C4-2B (cell line): ENCODE measurements at regions not wholly inside any gene's neighbourhood (a gene's known extent, or its start where the extent isn't known, plus 50 kb on each side); places are given as distances from the start of the nearest gene placed in this dataset.
"Not testable (repeated sequence)": the region's sequence is repeated elsewhere in the genome, so short reads cannot be mapped to it uniquely, and the experiment has no call there.

Experiments used
- H3K27ac ChIP-seq: fragments of 450-650 bp; 2 replicates; pipeline ENCODE4 v1.5.1; 2017

GRCh38 chr16:18263046-18263445, 73.5 kb downstream of the NPIPA8 start:
- not testable (repeated sequence) for H3K27ac ChIP-seq

DNA sequence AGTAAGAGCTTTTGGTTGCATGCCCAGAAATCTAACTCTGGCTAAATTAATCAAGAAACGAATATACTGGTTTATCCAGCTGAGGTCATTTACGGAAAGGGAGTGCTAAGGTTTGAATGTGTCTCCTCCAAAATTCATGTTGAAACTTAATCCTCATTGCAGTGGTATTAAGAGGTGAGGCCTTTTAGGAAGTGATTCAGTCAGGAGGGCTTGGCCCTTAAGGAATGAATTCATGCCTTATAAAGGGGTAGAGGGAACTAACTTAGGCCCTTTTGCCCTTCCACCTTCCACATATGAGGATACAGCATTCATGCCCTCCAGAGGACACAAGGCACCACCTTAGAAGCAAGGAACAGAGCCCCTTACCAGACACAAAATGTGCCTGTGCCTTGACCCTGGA, 74.7 kb downstream of the NPIPA8 start:
- H3K27ac ChIP-seq: not testable (repeated sequence)

- H3K27ac ChIP-seq: not testable (repeated sequence)
These were observed 76.9 kb downstream of the NPIPA8 start for GRCh38 chr16:18259496-18260176.

- not testable (repeated sequence) for H3K27ac ChIP-seq
These were observed 83.6 kb downstream of the NPIPA8 start for GRCh38 chr16:18252943-18253342.

GRCh38 chr16:18230505-18230904, 106.0 kb downstream of the NPIPA8 start:
- H3K27ac ChIP-seq: not testable (repeated sequence)

DNA sequence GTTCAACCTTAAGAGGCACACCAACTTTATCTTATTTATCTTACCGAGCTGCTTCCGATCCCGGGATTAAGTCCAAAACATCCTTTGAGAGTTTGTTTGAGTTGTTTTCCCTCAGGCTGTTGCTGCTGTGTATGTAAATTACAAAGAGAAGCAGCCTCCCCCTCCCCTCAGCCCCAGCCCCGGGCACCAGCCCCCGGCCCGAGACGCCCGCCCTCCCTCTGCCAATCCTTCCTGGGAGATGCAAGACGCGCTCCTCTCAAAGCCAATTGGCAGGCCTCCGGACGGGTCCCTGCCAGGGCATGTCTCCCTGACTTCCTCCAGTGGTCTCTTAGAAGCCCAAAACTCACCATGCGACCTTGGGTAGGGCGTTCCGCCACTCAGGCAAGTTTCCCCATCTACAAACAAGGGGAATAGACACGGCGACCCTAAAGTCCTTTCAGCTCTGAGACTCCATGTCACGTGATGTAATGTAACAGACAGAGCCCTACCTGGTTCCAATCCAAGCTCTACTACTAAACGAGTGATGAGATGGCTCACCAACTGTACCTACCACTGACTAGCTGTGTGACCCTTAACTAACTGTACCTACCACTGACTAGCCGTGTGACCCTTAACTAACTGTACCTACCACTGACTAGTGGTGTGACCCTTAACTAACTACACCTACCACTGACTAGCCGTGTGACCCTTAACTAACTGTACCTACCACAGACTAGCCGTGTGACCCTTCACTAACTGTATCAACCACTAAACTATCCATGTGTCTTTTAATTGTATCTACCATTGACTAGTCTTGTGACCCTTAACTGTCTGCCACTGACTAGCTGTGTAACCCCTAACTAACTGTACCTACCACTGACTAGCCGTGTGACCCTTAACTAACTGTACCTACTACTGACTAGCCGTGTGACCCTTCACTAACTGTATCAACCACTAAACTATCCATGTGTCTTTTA, 114.2 kb downstream of the NPIPA8 start:
- H3K27ac ChIP-seq: not testable (repeated sequence)

DNA sequence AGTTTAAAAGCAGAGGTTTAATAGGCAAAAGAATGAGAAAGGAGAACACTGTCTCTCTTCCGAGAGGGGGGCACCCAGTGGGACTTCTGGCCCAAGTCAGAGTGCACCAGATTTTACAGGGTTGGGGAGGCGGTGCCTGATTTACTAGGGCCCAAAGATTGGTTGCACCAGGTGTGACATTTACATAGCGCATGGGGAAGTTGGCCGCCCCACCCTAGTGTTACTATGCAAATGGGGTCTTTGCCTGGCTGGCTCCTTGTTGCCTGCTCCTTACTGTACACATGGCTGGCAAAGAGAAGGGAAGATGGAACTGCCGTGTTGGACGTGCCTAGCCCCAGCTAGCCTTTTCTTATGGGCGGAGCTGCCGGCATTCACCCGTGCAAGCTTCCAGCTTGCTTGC, 118.8 kb downstream of the NPIPA8 start:
- not testable (repeated sequence) for H3K27ac ChIP-seq

GRCh38 chr16:18216814-18217213, 119.7 kb downstream of the NPIPA8 start:
- not testable (repeated sequence) for H3K27ac ChIP-seq

- H3K27ac ChIP-seq: not testable (repeated sequence)
These were observed 122.7 kb downstream of the NPIPA8 start for GRCh38 chr16:18213810-18214209.

GRCh38 chr16:18211505-18211904, 125.0 kb downstream of the NPIPA8 start:
- not testable (repeated sequence) for H3K27ac ChIP-seq

DNA sequence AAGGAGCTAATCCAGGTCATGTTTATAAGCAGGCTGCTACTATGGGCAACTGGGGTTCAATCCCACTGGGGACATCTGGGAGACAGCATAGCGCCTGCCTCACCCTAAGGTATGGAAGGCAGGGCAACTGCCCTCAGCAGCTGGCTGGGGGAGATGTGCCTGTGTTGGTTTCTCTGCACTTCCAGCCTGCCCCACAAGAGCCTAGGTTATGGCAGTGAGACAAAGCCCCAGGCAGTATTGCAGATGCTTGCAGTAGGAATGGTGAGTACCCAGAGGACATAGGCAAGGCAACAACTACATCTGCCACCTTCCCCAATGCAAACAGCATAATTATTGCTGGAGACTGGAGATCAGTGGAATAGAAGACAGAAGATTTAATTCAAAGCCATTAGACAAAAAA, 131.8 kb downstream of the NPIPA8 start:
- H3K27ac ChIP-seq: not testable (repeated sequence)

GRCh38 chr16:18204309-18204708, 132.2 kb downstream of the NPIPA8 start:
- H3K27ac ChIP-seq: not testable (repeated sequence)

DNA sequence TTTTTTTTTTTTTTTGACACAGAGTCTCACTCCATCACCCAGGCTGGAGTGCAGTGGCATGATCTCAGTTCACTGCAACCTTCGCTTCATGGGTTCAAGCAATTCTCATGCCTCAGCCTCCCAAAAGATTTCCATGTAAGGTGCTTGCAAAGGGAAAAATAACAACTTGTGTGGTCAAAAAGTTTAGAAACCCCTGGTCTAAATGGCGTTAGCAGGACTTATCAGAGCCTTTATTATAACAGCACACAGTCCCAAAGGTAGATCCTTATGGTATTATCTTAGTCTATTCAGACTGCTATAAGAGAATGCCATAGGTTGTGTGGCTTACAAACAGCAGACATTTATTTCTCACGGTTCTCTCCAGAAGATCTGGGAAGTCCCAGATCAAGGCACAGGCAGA, 135.0 kb downstream of the NPIPA8 start:
- H3K27ac ChIP-seq: not testable (repeated sequence)

GRCh38 chr16:18192389-18192788, 144.1 kb downstream of the NPIPA8 start:
- not testable (repeated sequence) for H3K27ac ChIP-seq

GRCh38 chr16:18190179-18190578, 146.4 kb downstream of the NPIPA8 start:
- H3K27ac ChIP-seq: not testable (repeated sequence)

GRCh38 chr16:18184755-18185154, 151.8 kb downstream of the NPIPA8 start:
- not testable (repeated sequence) for H3K27ac ChIP-seq

- not testable (repeated sequence) for H3K27ac ChIP-seq
These were observed 155.5 kb downstream of the NPIPA8 start for GRCh38 chr16:18181028-18181427.

DNA sequence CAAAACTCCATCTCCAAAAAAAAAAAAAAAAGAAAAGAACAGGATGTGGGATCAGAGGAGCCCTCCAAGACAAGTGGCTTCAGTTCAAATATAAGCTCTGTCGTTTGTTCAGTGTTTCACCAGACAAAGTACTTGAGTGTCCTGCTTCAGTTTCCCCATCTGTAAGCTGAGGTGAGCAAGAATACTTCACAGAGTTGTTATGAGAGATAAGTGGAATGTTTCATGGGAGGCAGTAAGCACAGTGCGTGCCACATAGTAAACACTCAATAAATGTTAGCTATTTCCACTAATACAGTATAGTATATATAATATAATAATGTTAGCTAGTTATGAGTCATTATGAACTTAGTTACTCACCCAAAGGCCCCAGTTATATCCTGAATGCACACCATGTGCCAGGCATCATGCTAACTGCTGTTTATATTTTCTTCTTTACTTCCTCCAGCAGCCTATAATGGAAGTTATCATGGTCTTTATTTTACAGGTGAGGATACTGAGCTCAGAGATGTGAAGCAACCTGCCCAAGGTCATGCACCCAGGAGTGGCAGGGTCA, 162.5 kb downstream of the NPIPA8 start:
- H3K27ac ChIP-seq: not testable (repeated sequence)

DNA sequence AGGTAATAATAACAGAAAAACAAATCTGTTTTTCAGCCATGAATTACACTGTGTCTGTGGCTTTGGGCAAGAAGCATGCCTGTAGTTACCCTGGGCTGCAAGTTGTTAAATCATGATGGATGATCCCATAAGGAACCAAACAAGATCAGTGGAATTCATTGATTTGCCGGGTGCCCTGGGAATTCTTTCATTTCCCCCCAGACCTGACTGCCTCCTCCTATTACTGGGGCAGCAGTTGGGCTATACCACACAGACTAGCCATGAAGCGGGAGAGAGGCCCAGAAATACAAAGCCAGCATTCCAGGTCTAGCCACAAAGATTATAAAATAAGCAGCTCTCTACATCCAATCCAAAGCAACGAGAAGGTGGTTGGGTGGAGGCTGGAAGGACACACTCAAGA, 174.2 kb downstream of the NPIPA8 start:
- not testable (repeated sequence) for H3K27ac ChIP-seq

- H3K27ac ChIP-seq: not testable (repeated sequence)
These were observed 175.3 kb downstream of the NPIPA8 start for GRCh38 chr16:18161224-18161623.

DNA sequence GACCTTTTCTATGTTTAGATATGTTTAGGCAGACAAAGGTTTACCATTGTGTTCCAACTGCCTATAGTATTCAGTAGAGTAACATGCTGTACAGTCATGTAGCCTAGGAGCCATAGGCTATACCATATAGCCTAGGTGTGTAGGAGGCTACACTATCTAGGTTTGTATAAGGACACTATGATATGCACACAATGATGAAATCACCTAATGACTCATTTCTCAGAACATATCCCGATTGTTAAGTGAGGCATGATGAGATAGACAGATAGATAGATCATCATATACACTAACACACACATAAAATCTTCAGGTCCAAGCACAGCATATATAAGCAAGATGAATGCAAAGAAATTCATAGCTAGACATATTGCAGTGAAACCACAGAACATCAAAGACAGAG, 177.4 kb downstream of the NPIPA8 start:
- not testable (repeated sequence) for H3K27ac ChIP-seq

GRCh38 chr16:18157854-18158253, 178.7 kb downstream of the NPIPA8 start:
- not testable (repeated sequence) for H3K27ac ChIP-seq

GRCh38 chr16:18152832-18153231, 183.7 kb downstream of the NPIPA8 start:
- H3K27ac ChIP-seq: not testable (repeated sequence)
